A549 (cell line): ENCODE measurements at regions not wholly inside any gene's neighbourhood (a gene's known extent, or its start where the extent isn't known, plus 50 kb on each side); places are given as distances from the start of the nearest gene placed in this dataset.

ENCODE experiments used
- ATAC-seq, 2 experiments: fragments of 200-7000 bp in 1 of 2; fragments of >200 bp in 1 of 2; cut with Nextera tagmentation in 1 of 2; cut with Tn5 transposase in 1 of 2; 3 replicates each; pipeline versions ENCODE4 v1.8.0 to v1.9.1; 2018 to 2020; ENCODE audit warnings: mild to moderate bottlenecking in 1 of 2, moderate library complexity in 1 of 2
- CTCF ChIA-PET: fragments of 300-600 bp; sonication (Branson Sonifier 250); formaldehyde crosslinking; extraction: SDS; loops from one replicate; lab custom pipeline; 2021; ENCODE audit warnings: antibody characterized with exemption, inconsistent platforms; lab: Yijun Ruan, JAX
- POLR2A ChIA-PET: fragments of 350-600 bp; formaldehyde crosslinking; extraction: SDS; loops from one replicate; lab custom pipeline; 2021; ENCODE audit warnings: antibody characterized with exemption, inconsistent platforms; lab: Yijun Ruan, JAX
- DNase-seq, 2 experiments: peaks; one replicate each; pipeline versions ENCODE4 v3.0.0 to v3.0.0-alpha.2; 2011 to 2016; ENCODE audit warnings: low read depth in 1 of 2, low spot score in 1 of 2
- FAIRE-seq: peaks from 2 replicates; lab custom pipeline; 2011; peaks lifted over from hg19 to GRCh38; lab: Jason Lieb, UNC
- H3K27ac ChIP-seq, 2 experiments: fragments of >200 bp; sonication (Bioruptor Twin); formaldehyde crosslinking; 3 replicates each; pipeline ENCODE4 v1.5.1; 2016 to 2017
- H3K4me1 ChIP-seq: fragments of >200 bp; sonication (Bioruptor Twin); formaldehyde crosslinking; 3 replicates; pipeline ENCODE4 v1.6.1; 2016
- H3K4me2 ChIP-seq: fragments of >200 bp; sonication (Bioruptor Twin); formaldehyde crosslinking; 3 replicates; pipeline ENCODE4 v1.6.1; 2016
- H3K4me3 ChIP-seq: fragments of >200 bp; sonication (Bioruptor Twin); formaldehyde crosslinking; 3 replicates; pipeline ENCODE4 v1.5.1; 2016
- H3K9me3 ChIP-seq: fragments of >200 bp; sonication (Bioruptor Twin); formaldehyde crosslinking; 3 replicates; pipeline ENCODE4 v1.6.1; 2016
- BHLHE40 ChIP-seq: IDR thresholded peaks from 2 replicates; pipeline ENCODE4 v1.6.1; 2012; ENCODE audit warnings: low read depth, low read length, inconsistent platforms
- CEBPB ChIP-seq, 2 experiments: fragments of >200 bp in 1 of 2; sonication (Bioruptor Twin) in 1 of 2; formaldehyde crosslinking in 1 of 2; IDR thresholded peaks; 2 replicates each; pipeline ENCODE4 v1.6.1; 2012 to 2016
- CHD4 ChIP-seq: fragments of 200-600 bp; sonication (generic); IDR thresholded peaks from 2 replicates; pipeline ENCODE4 v1.6.1; 2016; ENCODE audit warnings: antibody characterized with exemption, mild to moderate bottlenecking, borderline replicate concordance
- ESRRA ChIP-seq: fragments of 150-350 bp; IDR thresholded peaks from 2 replicates; pipeline ENCODE4 v1.6.1; 2014; ENCODE audit warnings: mild to moderate bottlenecking, low read length, borderline replicate concordance
- GATA3 ChIP-seq: IDR thresholded peaks from 2 replicates; pipeline ENCODE4 v1.6.1; 2012; ENCODE audit warnings: borderline replicate concordance
- JUNB ChIP-seq: fragments of >200 bp; sonication (Bioruptor Twin); formaldehyde crosslinking; IDR thresholded peaks from 2 replicates; pipeline ENCODE4 v1.6.1; 2016
- NFE2L2 ChIP-seq: fragments of 150-350 bp; conservative IDR thresholded peaks from 2 replicates; pipeline ENCODE4 v1.6.1; 2014; ENCODE audit warnings: low read length
- NPAS2 ChIP-seq: fragments of 250-450 bp; sonication (Bioruptor Pico); IDR thresholded peaks from 2 replicates; pipeline ENCODE4 v1.8.0; 2022; ENCODE audit warnings: mild to moderate bottlenecking, moderate library complexity, borderline replicate concordance
- POLR2AphosphoS2 ChIP-seq: conservative IDR thresholded peaks from 2 replicates; pipeline ENCODE4 v1.6.1; 2012; ENCODE audit warnings: low read length, improper control_type of control experiment, inconsistent platforms
- RCOR1 ChIP-seq: fragments of 150-350 bp; IDR thresholded peaks from 2 replicates; pipeline ENCODE4 v1.6.1; 2014; ENCODE audit warnings: antibody characterized with exemption, low read length, low read depth
- RNF2 ChIP-seq: fragments of 200-600 bp; sonication (generic); IDR thresholded peaks from 2 replicates; pipeline ENCODE4 v1.6.1; 2016; ENCODE audit warnings: low read depth, mild to moderate bottlenecking, antibody characterized with exemption, moderate library complexity, borderline replicate concordance
- SMC3 ChIP-seq: fragments of >200 bp; sonication (Bioruptor Twin); formaldehyde crosslinking; IDR thresholded peaks from 3 replicates; pipeline ENCODE4 v1.6.1; 2018; ENCODE audit warnings: inconsistent platforms
- ZFP36 ChIP-seq: fragments of 450-650 bp; IDR thresholded peaks from 2 replicates; pipeline ENCODE4 v1.6.1; 2014; ENCODE audit warnings: borderline replicate concordance; ENCODE audit not compliant: partially characterized antibody
- ZNF302 ChIP-seq: fragments of 250-450 bp; sonication (Bioruptor Pico); IDR thresholded peaks from 2 replicates; pipeline ENCODE4 v1.9.0; 2021; ENCODE audit warnings: inconsistent platforms, mild to moderate bottlenecking, moderate library complexity
- WGBS: methylation state at CpG from one replicate; pipeline ENCODE4 v1.1.6; 2017; ENCODE audit errors: missing lambda C conversion rate; 5-methylcytosine and 5-hydroxymethylcytosine counted together
- TF ChIP-seq, protein P1 (sequence below): IDR thresholded peaks from 2 replicates; pipeline ENCODE4 v1.6.1; 2012
- TF ChIP-seq, protein P2 (sequence below): fragments of >200 bp; sonication (Bioruptor Twin); formaldehyde crosslinking; IDR thresholded peaks from 3 replicates; pipeline ENCODE4 v1.6.1; 2016
- TF ChIP-seq, protein P3 (sequence below): fragments of 200-600 bp; sonication (generic); IDR thresholded peaks from 2 replicates; pipeline ENCODE4 v1.6.1; 2016; ENCODE audit warnings: antibody characterized with exemption, mild to moderate bottlenecking, moderate library complexity
- TF ChIP-seq, protein P4 (sequence below): fragments of >200 bp; sonication (Bioruptor Twin); formaldehyde crosslinking; IDR thresholded peaks from 2 replicates; pipeline ENCODE4 v1.6.1; 2016
- TF ChIP-seq, protein P5 (sequence below): fragments of 150-350 bp; IDR thresholded peaks from 2 replicates; pipeline ENCODE4 v1.6.1; 2014; ENCODE audit warnings: low read depth, mild to moderate bottlenecking, low read length

DNA sequence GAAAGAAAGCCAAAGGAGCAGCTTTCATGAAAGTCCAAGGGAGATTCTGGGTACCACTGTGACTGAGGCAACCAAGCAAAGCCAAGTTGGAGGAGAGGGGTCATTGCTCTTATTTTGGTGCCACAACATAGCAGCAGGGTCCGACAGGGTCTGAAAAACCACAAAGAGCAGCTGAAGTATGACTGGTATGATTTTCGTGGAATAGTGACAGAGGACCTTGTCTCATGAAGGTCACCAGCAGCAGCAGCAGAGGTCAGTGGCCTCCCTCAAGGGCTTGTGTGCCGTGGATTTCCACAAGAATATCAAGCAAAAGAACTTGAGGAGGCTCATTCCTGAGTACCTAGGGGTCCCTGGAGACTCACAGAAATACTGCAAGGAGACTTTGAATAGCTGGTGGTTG, 160.9 kb upstream of the SYT6 start:
- 6% methylated on average over 3 of the region's 3 CpGs for WGBS
- CTCF ChIA-PET = interaction anchor here (1.0 kb wide), 1 partner anchor 32 kb away, joined by 3 read pairs; no protein-coding TSS in a partner anchor
- no peak for TF ChIP-seq RCOR1
- TF ChIP-seq POLR2AphosphoS2 = no peak
- TF ChIP-seq, protein P1, sequence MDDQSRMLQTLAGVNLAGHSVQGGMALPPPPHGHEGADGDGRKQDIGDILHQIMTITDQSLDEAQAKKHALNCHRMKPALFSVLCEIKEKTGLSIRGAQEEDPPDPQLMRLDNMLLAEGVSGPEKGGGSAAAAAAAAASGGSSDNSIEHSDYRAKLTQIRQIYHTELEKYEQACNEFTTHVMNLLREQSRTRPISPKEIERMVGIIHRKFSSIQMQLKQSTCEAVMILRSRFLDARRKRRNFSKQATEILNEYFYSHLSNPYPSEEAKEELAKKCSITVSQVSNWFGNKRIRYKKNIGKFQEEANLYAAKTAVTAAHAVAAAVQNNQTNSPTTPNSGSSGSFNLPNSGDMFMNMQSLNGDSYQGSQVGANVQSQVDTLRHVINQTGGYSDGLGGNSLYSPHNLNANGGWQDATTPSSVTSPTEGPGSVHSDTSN = no peak
- no peak for TF ChIP-seq RNF2
- H3K4me2 ChIP-seq = no peak overlapping the region
- H3K27ac ChIP-seq = no peak overlapping the region
- DNase-seq (no peak), FAIRE-seq (no peak), ATAC-seq (no peak)
- POLR2A ChIA-PET = no interaction called here
- H3K9me3 ChIP-seq = no peaks in the 10 kb centered on the region
- H3K4me1 ChIP-seq = no peaks in the 10 kb centered on the region
- no peak overlapping the region for H3K4me3 ChIP-seq

DNA sequence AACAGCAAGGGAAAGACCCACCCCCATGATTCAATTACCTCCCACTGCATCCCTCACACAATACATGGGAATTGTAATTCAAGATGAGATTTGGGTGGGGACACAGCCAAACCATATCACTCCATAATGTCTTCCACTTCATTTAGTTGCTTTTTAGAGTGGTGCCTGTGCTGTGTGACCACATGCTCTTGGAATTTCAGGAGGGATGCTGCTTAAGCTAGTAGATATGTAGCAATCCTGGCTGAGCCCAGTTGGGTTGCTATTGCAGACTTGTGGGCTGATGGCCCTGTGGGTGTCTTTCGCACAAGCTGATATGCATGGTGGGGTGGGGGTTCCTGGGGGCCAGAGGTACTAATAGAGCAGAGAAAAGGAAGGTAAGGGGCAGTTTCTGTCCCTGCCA, 160.4 kb upstream of the SYT6 start:
- CTCF ChIA-PET = interaction anchor here (1.0 kb wide), 1 partner anchor 33 kb away, joined by 3 read pairs; no protein-coding TSS in a partner anchor
- H3K4me1 ChIP-seq = no peaks in the 10 kb centered on the region
- no peak for TF ChIP-seq NFE2L2
- TF ChIP-seq SMC3 = no peak
- no peak for TF ChIP-seq GATA3
- TF ChIP-seq, protein P2, sequence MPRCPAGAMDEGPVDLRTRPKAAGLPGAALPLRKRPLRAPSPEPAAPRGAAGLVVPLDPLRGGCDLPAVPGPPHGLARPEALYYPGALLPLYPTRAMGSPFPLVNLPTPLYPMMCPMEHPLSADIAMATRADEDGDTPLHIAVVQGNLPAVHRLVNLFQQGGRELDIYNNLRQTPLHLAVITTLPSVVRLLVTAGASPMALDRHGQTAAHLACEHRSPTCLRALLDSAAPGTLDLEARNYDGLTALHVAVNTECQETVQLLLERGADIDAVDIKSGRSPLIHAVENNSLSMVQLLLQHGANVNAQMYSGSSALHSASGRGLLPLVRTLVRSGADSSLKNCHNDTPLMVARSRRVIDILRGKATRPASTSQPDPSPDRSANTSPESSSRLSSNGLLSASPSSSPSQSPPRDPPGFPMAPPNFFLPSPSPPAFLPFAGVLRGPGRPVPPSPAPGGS = no peak
- TF ChIP-seq, protein P3, sequence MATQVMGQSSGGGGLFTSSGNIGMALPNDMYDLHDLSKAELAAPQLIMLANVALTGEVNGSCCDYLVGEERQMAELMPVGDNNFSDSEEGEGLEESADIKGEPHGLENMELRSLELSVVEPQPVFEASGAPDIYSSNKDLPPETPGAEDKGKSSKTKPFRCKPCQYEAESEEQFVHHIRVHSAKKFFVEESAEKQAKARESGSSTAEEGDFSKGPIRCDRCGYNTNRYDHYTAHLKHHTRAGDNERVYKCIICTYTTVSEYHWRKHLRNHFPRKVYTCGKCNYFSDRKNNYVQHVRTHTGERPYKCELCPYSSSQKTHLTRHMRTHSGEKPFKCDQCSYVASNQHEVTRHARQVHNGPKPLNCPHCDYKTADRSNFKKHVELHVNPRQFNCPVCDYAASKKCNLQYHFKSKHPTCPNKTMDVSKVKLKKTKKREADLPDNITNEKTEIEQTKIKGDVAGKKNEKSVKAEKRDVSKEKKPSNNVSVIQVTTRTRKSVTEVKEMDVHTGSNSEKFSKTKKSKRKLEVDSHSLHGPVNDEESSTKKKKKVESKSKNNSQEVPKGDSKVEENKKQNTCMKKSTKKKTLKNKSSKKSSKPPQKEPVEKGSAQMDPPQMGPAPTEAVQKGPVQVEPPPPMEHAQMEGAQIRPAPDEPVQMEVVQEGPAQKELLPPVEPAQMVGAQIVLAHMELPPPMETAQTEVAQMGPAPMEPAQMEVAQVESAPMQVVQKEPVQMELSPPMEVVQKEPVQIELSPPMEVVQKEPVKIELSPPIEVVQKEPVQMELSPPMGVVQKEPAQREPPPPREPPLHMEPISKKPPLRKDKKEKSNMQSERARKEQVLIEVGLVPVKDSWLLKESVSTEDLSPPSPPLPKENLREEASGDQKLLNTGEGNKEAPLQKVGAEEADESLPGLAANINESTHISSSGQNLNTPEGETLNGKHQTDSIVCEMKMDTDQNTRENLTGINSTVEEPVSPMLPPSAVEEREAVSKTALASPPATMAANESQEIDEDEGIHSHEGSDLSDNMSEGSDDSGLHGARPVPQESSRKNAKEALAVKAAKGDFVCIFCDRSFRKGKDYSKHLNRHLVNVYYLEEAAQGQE = no peak
- no peak for TF ChIP-seq JUNB
- TF ChIP-seq NPAS2 (CRISPR knock-in tag) = no peak
- TF ChIP-seq, protein P4, sequence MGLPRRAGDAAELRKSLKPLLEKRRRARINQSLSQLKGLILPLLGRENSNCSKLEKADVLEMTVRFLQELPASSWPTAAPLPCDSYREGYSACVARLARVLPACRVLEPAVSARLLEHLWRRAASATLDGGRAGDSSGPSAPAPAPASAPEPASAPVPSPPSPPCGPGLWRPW = no peak
- TF ChIP-seq, protein P5, sequence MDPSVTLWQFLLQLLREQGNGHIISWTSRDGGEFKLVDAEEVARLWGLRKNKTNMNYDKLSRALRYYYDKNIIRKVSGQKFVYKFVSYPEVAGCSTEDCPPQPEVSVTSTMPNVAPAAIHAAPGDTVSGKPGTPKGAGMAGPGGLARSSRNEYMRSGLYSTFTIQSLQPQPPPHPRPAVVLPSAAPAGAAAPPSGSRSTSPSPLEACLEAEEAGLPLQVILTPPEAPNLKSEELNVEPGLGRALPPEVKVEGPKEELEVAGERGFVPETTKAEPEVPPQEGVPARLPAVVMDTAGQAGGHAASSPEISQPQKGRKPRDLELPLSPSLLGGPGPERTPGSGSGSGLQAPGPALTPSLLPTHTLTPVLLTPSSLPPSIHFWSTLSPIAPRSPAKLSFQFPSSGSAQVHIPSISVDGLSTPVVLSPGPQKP = no peak
- TF ChIP-seq ZNF302 (CRISPR knock-in tag) = no peak
- no peak for TF ChIP-seq ZFP36
- TF ChIP-seq ESRRA = no peak
- no peak for TF ChIP-seq RNF2
- no peak for TF ChIP-seq CHD4
- TF ChIP-seq CEBPB (IDR thresholded peaks at IDR 0.05) = no peak
- TF ChIP-seq BHLHE40 = no peak
- TF ChIP-seq, all 56 proteins: peak for 0
- no CpG with 5 or more reads among the region's 1 CpG for WGBS
- H3K4me2 ChIP-seq = no peak overlapping the region
- DNase-seq = no peak
- no peak overlapping the region for H3K4me3 ChIP-seq
- POLR2A ChIA-PET = no interaction called here
- no peak overlapping the region for H3K27ac ChIP-seq
- no peak for FAIRE-seq
- no peaks in the 10 kb centered on the region for H3K9me3 ChIP-seq
- ATAC-seq = no peak
